ENCODE measurements at regions not wholly inside any gene's neighbourhood (a gene's known extent, or its start where the extent isn't known, plus 50 kb on each side); places are given as distances from the start of the nearest gene placed in this dataset.

DNA sequence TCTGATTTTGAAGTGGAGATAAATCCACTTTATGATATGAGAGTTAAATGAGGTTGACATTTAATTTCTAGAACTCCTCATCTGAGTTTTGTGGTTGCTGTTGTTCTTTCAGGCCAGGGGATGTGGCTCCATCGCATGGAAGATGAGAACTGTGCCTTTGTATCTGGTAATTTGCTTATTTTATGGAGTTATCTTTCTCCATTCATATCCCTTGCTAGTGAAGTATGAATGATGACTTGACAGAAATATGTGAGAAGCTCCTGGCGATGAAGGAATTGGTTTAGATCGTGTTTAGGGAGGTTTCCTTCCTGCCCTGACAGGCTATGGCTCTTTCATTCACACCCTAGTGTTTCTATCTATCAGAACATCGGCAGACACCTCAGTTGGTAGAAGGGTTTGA, 393.7 kb downstream of the ETS1 start:
- peaks cover 10 to 22% (median 11%) of the 10 kb centered on the region in 3 donors for H3K4me1 Mint-ChIP-seq
- no peaks in the 10 kb centered on the region for H3K9me3 Mint-ChIP-seq
- DNase-seq: no peak
- peak overlapping the region in 1 of 6 donors; percentile 89 for H3K27ac Mint-ChIP-seq
- peak overlapping the region in 1 of 8 donors; percentile 15 for H3K4me3 Mint-ChIP-seq
- no peaks in the 10 kb centered on the region for H3K27me3 Mint-ChIP-seq
- H3K36me3 Mint-ChIP-seq: no peaks in the 10 kb centered on the region
- ATAC-seq (ENCODE audit: low read depth in 2 of 2): no peak

DNA sequence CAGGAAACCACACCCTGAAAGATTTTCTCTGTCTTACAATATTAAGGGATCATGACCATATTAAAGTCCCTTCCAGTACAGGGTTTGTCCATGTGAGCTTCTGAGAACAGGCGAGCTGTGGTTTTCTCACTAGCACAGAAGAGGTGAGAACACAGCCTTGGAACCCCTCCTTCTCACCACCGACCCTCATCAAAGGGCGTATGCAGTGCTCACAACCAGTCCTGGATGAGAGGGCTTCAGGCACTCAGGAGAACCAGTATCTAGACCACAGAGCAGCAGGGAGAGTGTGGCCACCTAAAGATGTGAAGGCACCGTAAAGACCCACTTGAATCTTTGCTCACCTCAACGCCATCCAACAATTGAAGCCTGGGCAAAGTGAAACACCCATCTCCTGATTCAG, 397.0 kb downstream of the ETS1 start:
- H3K36me3 Mint-ChIP-seq: peaks cover under 1 to 3% of the 10 kb centered on the region in 2 donors
- peak overlapping the region in 1 of 6 donors; percentile 32 for H3K27ac Mint-ChIP-seq
- ATAC-seq (ENCODE audit: low read depth in 2 of 2) (no peak), DNase-seq (no peak)
- H3K4me1 Mint-ChIP-seq: peaks cover 10 to 12% (median 10%) of the 10 kb centered on the region in 3 donors
- no peak overlapping the region for H3K4me3 Mint-ChIP-seq
- peaks cover under 1 to 11% (median 8%) of the 10 kb centered on the region in 7 donors for H3K9me3 Mint-ChIP-seq
- peaks cover 0 to 2% (median 0%) of the 10 kb centered on the region in 3 donors for H3K27me3 Mint-ChIP-seq

DNA sequence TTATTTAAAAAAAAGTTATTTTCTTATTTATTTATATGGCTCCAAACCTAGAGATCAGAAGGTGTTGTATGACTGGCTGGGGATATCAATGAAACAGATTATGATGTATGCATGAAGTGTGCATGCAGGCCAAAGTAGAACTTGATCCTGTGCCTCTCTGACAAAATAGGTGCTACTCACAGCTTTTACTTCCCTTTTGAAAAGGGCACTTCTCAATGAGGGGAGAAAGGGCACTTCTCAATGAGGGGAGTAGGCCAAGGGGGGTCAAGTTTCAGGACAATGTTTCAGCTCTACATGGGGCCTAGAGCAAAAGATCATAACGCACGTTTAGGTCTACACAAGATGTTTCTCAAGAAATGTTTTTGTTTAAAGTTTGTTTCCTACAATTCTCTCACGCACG, 397.5 kb downstream of the ETS1 start:
- DNase-seq (no peak), ATAC-seq (ENCODE audit: low read depth in 2 of 2) (no peak)
- Mint-ChIP-seq H3K27me3 (peaks cover 0 to 7% (median 0%) of the 10 kb centered on the region in 3 donors), H3K27ac (no peak overlapping the region), H3K9me3 (peaks cover 3 to 15% (median 12%) of the 10 kb centered on the region in 7 donors), H3K4me1 (peaks cover 5 to 7% (median 5%) of the 10 kb centered on the region in 3 donors), H3K4me3 (no peak overlapping the region), H3K36me3 (peaks cover 4 to 8% of the 10 kb centered on the region in 2 donors)

DNA sequence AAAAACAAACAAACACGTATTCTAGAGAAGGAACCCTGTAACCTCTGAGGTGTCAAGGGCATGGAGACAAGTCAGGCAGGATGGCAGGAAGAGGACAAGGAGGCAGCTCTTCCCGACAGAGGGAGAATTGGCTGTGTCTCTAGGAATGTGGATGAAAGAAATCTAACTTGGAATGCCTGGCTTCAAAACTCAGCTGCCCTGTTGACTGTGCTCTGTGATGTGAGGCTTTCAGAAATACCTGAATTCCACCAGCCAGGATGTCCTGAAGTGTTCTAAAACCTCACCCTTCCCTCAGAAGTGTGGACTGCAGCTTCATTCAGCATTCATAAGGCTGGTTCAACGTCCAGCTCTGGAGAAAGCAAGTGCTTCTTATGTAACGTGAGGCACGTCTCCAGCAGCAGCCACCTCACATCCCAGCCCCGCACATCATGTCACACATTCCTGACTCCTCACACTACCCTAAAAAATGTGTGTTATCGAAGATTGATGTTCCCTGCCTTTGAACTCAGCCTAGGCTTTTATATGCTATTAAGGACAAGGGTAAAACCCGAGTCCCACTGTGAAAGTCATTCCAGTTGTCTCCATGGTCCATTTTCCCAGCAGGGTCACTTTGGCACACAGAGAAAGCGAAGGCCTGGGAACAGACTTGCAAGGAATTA, 398.9 kb downstream of the ETS1 start:
- Mint-ChIP-seq H3K36me3 (peaks cover 4 to 9% of the 10 kb centered on the region in 2 donors), H3K4me1 (no peaks in the 10 kb centered on the region), H3K9me3 (peaks cover 3 to 19% (median 17%) of the 10 kb centered on the region in 7 donors), H3K4me3 (no peak overlapping the region), H3K27me3 (peaks cover 0 to 8% (median 0%) of the 10 kb centered on the region in 3 donors), H3K27ac (peak overlapping the region in 2 of 6 donors; percentile 54 to 69)
- DNase-seq (no peak), ATAC-seq (ENCODE audit: low read depth in 2 of 2) (no peak)

DNA sequence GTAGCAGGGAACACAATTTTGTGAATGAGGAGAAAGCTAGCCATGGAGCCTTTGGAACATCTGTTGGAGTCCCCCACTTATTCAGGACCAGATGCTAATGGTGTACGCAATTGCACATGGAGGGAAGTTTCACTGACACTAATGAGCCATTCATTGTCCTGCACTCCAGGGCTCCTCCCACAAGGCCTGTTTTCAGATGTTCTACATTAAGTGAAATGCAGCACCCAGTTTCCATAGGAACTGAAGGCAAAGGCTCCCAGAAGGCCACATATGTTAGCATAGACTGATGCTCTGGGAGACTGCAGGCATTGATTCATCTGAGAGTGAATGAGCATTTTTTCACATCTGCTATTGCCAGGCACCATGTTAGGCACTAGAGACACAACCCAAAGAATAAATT, 399.5 kb downstream of the ETS1 start:
- H3K36me3 Mint-ChIP-seq: peaks cover 4 to 9% of the 10 kb centered on the region in 2 donors
- H3K9me3 Mint-ChIP-seq: peaks cover 3 to 19% (median 17%) of the 10 kb centered on the region in 7 donors
- H3K4me3 Mint-ChIP-seq: no peak overlapping the region
- H3K4me1 Mint-ChIP-seq: no peaks in the 10 kb centered on the region
- ATAC-seq (ENCODE audit: low read depth in 2 of 2): no peak
- DNase-seq: no peak
- H3K27ac Mint-ChIP-seq: peak overlapping the region in 1 of 6 donors; percentile 28
- peaks cover 0 to 8% (median 0%) of the 10 kb centered on the region in 3 donors for H3K27me3 Mint-ChIP-seq

DNA sequence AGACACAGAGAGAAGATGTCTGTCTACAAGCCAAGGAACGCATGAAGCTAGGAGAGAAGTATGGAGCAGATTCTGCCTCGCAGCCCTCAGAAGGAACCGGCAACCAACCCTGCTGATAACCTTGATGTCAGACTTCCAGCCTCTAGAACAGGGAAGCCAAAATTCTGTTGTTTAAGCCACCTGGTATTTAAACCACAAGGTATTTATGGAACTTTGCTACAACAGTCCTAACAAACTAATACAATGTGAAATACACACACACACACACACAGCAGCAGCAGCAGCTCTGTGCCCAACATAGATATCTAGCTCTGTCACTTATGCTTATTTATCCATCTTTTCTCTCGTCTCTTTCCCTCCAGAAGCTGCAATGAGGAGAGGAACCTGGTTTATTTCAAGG, 400.0 kb downstream of the ETS1 start:
- DNase-seq: no peak
- ATAC-seq (ENCODE audit: low read depth in 2 of 2): no peak
- no peak overlapping the region for H3K27ac Mint-ChIP-seq
- H3K27me3 Mint-ChIP-seq: peaks cover 0 to 8% (median 0%) of the 10 kb centered on the region in 3 donors
- H3K4me3 Mint-ChIP-seq: no peak overlapping the region
- peaks cover 4 to 9% of the 10 kb centered on the region in 2 donors for H3K36me3 Mint-ChIP-seq
- peaks cover 3 to 19% (median 17%) of the 10 kb centered on the region in 7 donors for H3K9me3 Mint-ChIP-seq
- no peaks in the 10 kb centered on the region for H3K4me1 Mint-ChIP-seq

DNA sequence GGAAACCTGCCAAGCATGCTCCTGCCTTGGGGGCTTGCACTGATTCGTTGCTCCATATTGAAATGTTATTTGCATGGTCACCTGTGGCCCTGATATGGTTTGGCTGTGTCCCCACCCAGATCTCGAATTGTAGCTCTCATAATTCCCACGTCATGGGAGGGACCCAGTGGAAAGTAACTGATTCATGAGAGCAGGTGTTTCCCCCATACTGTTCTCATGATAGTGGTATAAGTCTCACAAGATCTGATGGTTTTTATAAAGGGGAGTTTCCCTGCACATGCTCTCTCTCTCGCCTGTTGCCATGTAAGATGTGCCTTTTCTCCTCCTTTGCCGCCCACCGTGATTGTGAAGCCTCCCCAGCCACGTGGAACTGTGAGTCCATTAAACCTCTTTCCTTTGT, 402.4 kb downstream of the ETS1 start:
- Mint-ChIP-seq H3K4me3 (no peak overlapping the region), H3K27ac (no peak overlapping the region), H3K27me3 (peaks cover 0 to 8% (median 0%) of the 10 kb centered on the region in 3 donors), H3K36me3 (peaks cover 4 to 9% of the 10 kb centered on the region in 2 donors), H3K9me3 (peaks cover 3 to 19% (median 17%) of the 10 kb centered on the region in 7 donors), H3K4me1 (no peaks in the 10 kb centered on the region)
- no peak for DNase-seq
- no peak for ATAC-seq (ENCODE audit: low read depth in 2 of 2)

DNA sequence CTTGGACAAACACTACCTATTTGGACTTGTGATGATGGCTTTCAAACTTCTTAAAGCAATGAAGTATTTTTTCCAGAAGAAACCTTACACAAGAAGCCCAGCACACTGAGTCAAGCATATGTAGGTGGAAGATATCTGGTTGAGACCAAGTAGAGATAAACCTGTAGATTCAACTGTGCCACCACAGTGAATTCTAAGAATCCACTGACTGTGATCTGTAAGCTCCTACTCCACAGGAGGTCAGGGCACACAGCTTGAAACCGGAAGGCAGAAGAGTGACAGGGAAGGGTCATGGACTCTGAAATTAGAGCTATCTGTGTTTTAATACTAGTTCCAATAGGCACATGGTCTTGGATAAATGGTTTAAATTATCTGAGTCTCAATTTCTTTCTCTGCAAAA, 404.5 kb downstream of the ETS1 start:
- peaks cover 3 to 19% (median 17%) of the 10 kb centered on the region in 7 donors for H3K9me3 Mint-ChIP-seq
- DNase-seq (no peak), ATAC-seq (ENCODE audit: low read depth in 2 of 2) (no peak)
- no peak overlapping the region for H3K27ac Mint-ChIP-seq
- peaks cover 0 to 8% (median 8%) of the 10 kb centered on the region in 3 donors for H3K27me3 Mint-ChIP-seq
- no peak overlapping the region for H3K4me3 Mint-ChIP-seq
- H3K36me3 Mint-ChIP-seq: peaks cover 4 to 9% of the 10 kb centered on the region in 2 donors
- H3K4me1 Mint-ChIP-seq: no peaks in the 10 kb centered on the region

DNA sequence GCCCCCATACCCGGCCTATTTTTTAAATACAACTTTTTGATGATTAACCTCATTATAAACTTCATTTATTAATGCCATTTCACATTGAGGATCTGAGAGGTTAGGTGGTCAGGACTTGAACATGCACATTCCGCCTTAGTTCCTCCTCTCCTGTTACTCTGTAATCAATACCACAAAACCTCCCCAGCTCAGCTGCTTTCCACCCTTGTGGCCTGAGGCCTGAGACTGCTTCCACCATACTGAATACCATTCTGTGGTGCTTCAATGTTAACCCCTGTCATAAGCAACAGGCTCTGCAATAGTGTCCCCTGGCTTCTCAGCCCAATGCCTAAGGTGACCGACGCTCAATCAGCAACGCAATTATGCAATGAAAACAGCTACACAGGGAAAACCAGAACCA, 405.4 kb downstream of the ETS1 start:
- no peak overlapping the region for H3K27ac Mint-ChIP-seq
- ATAC-seq (ENCODE audit: low read depth in 2 of 2) (no peak), DNase-seq (no peak)
- H3K4me3 Mint-ChIP-seq: no peak overlapping the region
- H3K36me3 Mint-ChIP-seq: peaks cover 4 to 9% of the 10 kb centered on the region in 2 donors
- peaks cover 0 to 8% (median 8%) of the 10 kb centered on the region in 3 donors for H3K27me3 Mint-ChIP-seq
- H3K9me3 Mint-ChIP-seq: peaks cover 3 to 19% (median 17%) of the 10 kb centered on the region in 7 donors
- H3K4me1 Mint-ChIP-seq: no peaks in the 10 kb centered on the region

DNA sequence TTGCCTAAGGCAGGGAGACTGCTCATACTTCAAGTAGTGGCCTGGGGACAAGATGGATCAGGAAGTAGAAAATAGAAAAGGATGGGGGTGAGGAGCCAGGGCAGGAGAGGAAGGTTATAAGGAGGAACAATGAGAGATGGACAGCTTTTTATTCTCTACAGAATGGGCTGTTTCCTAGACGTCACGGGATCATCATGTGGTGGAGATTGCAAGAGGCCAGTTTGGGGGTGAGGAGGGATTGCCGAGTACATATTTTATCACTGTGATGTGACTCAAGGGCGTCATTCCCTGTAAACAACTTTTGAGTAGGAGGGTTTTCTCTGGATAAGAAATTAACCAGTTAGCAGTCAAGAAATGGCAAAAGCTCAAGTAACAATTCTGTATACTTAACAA, 406.3 kb downstream of the ETS1 start:
- Mint-ChIP-seq H3K27ac (peak overlapping the region in 3 of 6 donors; percentile 2 to 48 (median 18)), H3K4me3 (no peak overlapping the region)

DNA sequence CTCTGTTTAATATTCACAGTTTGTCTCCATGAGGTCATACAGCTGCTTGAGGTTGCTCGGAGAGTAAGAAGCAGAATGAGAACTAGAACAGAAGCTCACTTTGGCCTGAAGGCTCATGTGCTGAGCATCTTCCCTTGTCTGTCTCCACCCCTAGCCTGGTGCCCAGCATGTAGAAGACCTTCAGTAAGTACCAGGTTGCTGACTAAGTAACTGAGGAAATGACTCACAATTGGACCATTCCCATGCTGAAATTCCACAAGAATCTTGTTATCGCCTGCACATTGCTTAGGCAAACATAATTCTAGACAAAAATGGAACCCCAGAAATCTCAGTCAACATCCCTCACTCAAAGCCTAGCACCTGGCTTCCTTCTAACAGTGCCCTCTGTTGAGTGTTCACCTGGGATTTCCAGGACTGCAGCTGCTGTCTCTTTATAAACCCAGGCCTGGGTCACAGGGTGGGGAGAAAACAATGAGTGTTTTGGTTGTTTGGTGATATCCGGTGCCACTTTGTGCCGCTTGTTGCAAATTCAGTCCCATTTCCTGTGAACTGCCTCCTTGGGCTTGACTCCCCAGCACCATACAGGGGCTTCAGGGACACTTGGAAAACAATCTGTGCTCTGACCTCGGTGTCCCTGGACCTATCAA, 406.8 kb downstream of the ETS1 start:
- Mint-ChIP-seq H3K4me1 (no peaks in the 10 kb centered on the region), H3K27ac (peak overlapping the region in 1 of 6 donors; percentile 48), H3K4me3 (no peak overlapping the region), H3K36me3 (peaks cover 4 to 8% of the 10 kb centered on the region in 2 donors), H3K9me3 (peaks cover 3 to 11% (median 8%) of the 10 kb centered on the region in 7 donors), H3K27me3 (peaks cover 0 to 8% (median 8%) of the 10 kb centered on the region in 3 donors)
- ATAC-seq (ENCODE audit: low read depth in 2 of 2) (no peak), DNase-seq (no peak)

More for the DNA sequence above, 406.3 kb downstream of the ETS1 start:
- H3K4me1 Mint-ChIP-seq: no peaks in the 10 kb centered on the region
- H3K36me3 Mint-ChIP-seq: peaks cover 4 to 9% of the 10 kb centered on the region in 2 donors
- H3K9me3 Mint-ChIP-seq: peaks cover 3 to 17% (median 12%) of the 10 kb centered on the region in 7 donors
- no peak for DNase-seq
- ATAC-seq (ENCODE audit: low read depth in 2 of 2): no peak
- H3K27me3 Mint-ChIP-seq: peaks cover 0 to 8% (median 8%) of the 10 kb centered on the region in 3 donors

DNA sequence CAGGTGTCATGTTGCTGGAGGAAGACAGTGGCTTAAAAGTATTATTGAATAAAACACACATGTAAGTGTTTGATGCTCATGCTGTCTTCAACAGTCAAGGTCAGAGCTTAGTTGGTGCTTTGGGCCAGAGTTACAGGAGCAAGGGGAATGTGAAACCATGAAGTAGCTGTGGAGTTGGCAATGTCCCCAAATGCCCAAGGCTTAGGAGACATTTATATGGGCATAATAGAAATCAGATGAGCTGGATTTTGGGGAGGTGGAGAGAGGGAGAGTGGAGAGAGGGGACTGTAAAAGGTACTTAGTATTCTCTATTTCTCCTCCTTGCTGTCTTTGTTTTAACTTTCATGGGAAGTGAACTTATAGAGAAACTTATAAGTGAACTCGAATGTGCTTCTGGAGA, 407.8 kb downstream of the ETS1 start:
- no peak for ATAC-seq (ENCODE audit: low read depth in 2 of 2)
- H3K9me3 Mint-ChIP-seq: peaks cover 0 to 6% (median 0%) of the 10 kb centered on the region in 7 donors
- peaks cover 0 to 8% (median 0%) of the 10 kb centered on the region in 3 donors for H3K27me3 Mint-ChIP-seq
- H3K27ac Mint-ChIP-seq: no peak overlapping the region
- DNase-seq: no peak
- no peaks in the 10 kb centered on the region for H3K4me1 Mint-ChIP-seq
- H3K36me3 Mint-ChIP-seq: no peaks in the 10 kb centered on the region
- H3K4me3 Mint-ChIP-seq: no peak overlapping the region

DNA sequence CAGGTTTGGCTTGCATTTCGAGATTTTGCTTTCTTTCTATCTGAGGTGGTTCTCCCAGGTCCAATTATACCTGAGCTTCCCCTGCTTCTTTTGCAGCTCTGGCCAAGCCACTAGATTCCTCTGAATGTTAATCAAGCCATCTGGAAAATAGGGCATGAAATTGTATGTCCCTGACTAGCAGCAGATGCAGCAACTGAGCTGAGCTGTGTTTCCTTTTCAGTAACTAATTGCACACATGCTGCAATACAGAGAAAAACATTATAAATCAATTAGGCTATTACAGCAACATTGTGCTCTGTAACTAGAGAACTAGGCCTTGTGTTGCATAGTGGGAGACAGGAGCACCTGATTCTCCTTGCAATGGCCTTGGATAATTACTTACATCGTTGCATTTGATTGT, 408.3 kb downstream of the ETS1 start:
- DNase-seq (no peak), ATAC-seq (ENCODE audit: low read depth in 2 of 2) (no peak)
- Mint-ChIP-seq H3K9me3 (peaks cover 0 to under 1% (median 0%) of the 10 kb centered on the region in 7 donors), H3K27ac (no peak overlapping the region), H3K4me1 (no peaks in the 10 kb centered on the region), H3K27me3 (peaks cover 0 to 8% (median 0%) of the 10 kb centered on the region in 3 donors), H3K4me3 (no peak overlapping the region), H3K36me3 (no peaks in the 10 kb centered on the region)

Measured in naive B cell (primary cell).